Liver (tissue), 3 donors: ENCODE measurements at regions not wholly inside any gene's neighbourhood (a gene's known extent, or its start where the extent isn't known, plus 50 kb on each side); places are given as distances from the start of the nearest gene placed in this dataset.

ENCODE experiments used
- CTCF ChIP-seq: fragments of 150-350 bp; IDR thresholded peaks from 2 replicates; pipeline ENCODE4 v1.5.1; 2017; ENCODE audit warnings: improper control_type of control experiment, low read depth, low read length; ENCODE audit not compliant: missing input control
- FOXA1 ChIP-seq: IDR thresholded peaks from 2 replicates; pipeline ENCODE4 v1.6.1; 2016; ENCODE audit warnings: antibody characterized with exemption
- GABPA ChIP-seq, 2 donors: IDR thresholded peaks in 1 of 2; conservative IDR thresholded peaks in 1 of 2; 2 replicates each; pipeline ENCODE4 v1.6.1; 2016; ENCODE audit warnings: antibody characterized with exemption in 2 of 2, mild to moderate bottlenecking in 1 of 2, moderate library complexity in 1 of 2
- MAX ChIP-seq: IDR thresholded peaks from 2 replicates; pipeline ENCODE4 v1.6.1; 2016; ENCODE audit warnings: antibody characterized with exemption
- REST ChIP-seq: IDR thresholded peaks from 2 replicates; pipeline ENCODE4 v1.6.1; 2016; ENCODE audit warnings: antibody characterized with exemption, mild to moderate bottlenecking
- SP1 ChIP-seq: IDR thresholded peaks from 2 replicates; pipeline ENCODE4 v1.6.1; 2018; ENCODE audit warnings: antibody characterized with exemption, mild to moderate bottlenecking
- TAF1 ChIP-seq: conservative IDR thresholded peaks from 2 replicates; pipeline ENCODE4 v1.6.1; 2016; ENCODE audit warnings: antibody characterized with exemption, mild to moderate bottlenecking
- YY1 ChIP-seq: IDR thresholded peaks from 2 replicates; pipeline ENCODE4 v1.6.1; 2016; ENCODE audit warnings: antibody characterized with exemption, mild to moderate bottlenecking
- ZBTB33 ChIP-seq: IDR thresholded peaks from 2 replicates; pipeline ENCODE4 v1.6.1; 2016; ENCODE audit warnings: antibody characterized with exemption
- donor health status: healthy.
- donor health status: healthy.

- TF ChIP-seq CTCF = no peak
- TF ChIP-seq REST = no peak
- TF ChIP-seq YY1 = no peak
- TF ChIP-seq ZBTB33 = no peak
- TF ChIP-seq SP1 = no peak
- TF ChIP-seq FOXA1 = no peak
- no peak for TF ChIP-seq MAX
- TF ChIP-seq TAF1 = no peak
- TF ChIP-seq GABPA (IDR thresholded peaks at IDR 0.05 in 1 of 2, conservative IDR thresholded peaks at IDR 0.05 in 1 of 2) = no peak
These were observed 137.1 kb upstream of the FOXG1 start for GRCh38 chr14:28629328-28630004.
